Testis (tissue), 2 donors: ENCODE measurements at regions not wholly inside any gene's neighbourhood (a gene's known extent, or its start where the extent isn't known, plus 50 kb on each side); places are given as distances from the start of the nearest gene placed in this dataset.
"Not testable (repeated sequence)": the region's sequence is repeated elsewhere in the genome, so short reads cannot be mapped to it uniquely, and the experiment has no call there.

Source experiments
- CTCF ChIP-seq, 3 experiments: fragments of 450-650 bp in 2 of 3; fragments of 200-600 bp in 1 of 3; sonication (generic) in 1 of 3; IDR thresholded peaks; one replicate each; pipeline ENCODE4 v1.5.1; 2016 to 2019; ENCODE audit warnings: antibody characterized with exemption in 3 of 3, mild to moderate bottlenecking in 2 of 3, moderate library complexity in 1 of 3
- POLR2A ChIP-seq: fragments of 450-650 bp; IDR thresholded peaks from one replicate; pipeline ENCODE4 v1.6.1; 2017; ENCODE audit warnings: antibody characterized with exemption, mild to moderate bottlenecking, moderate library complexity

GRCh38 chr9:85814800-85815199, 73.0 kb upstream of the AGTPBP1 start:
- TF ChIP-seq CTCF (IDR thresholded peaks at IDR 0.05); POLR2A: not testable (repeated sequence)
